ENCODE measurements at regions not wholly inside any gene's neighbourhood (a gene's known extent, or its start where the extent isn't known, plus 50 kb on each side); places are given as distances from the start of the nearest gene placed in this dataset.
"Not testable (repeated sequence)": the region's sequence is repeated elsewhere in the genome, so short reads cannot be mapped to it uniquely, and the experiment has no call there.

DNA sequence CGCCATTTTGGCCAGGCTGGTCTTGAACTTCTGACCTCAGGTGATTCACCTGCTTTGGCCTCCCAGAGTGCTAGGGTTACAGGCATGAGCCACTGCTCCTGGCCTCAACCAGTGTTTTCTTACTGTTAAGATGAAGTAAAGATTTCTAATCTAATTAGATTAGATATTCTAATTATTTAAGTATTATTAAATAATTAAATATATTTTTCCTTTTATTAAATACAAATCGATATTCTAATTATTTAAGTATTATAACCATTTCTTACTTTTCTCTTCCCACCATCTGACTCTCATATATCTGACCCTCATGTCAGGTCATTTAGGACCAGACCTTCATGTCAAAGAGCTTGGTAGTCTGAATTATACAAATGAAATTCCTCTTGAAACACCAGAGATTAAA is 1291.9 kb upstream of the EPHA6 start:
- Mint-ChIP-seq H3K27me3 (no peaks in the 10 kb centered on the region), H3K27ac (no peak overlapping the region), H3K36me3 (ENCODE audit: insufficient read depth) (no peaks in the 10 kb centered on the region), H3K9me3 (ENCODE audit: low read depth) (peaks cover 7% of the 10 kb centered on the region), H3K4me1 (ENCODE audit: low read depth) (peaks cover 1% of the 10 kb centered on the region), H3K4me3 (ENCODE audit: low read depth) (no peak overlapping the region)
- DNase-seq (ENCODE audit: low spot score, unreplicated experiment) = no peak
- TF ChIP-seq, protein P1, sequence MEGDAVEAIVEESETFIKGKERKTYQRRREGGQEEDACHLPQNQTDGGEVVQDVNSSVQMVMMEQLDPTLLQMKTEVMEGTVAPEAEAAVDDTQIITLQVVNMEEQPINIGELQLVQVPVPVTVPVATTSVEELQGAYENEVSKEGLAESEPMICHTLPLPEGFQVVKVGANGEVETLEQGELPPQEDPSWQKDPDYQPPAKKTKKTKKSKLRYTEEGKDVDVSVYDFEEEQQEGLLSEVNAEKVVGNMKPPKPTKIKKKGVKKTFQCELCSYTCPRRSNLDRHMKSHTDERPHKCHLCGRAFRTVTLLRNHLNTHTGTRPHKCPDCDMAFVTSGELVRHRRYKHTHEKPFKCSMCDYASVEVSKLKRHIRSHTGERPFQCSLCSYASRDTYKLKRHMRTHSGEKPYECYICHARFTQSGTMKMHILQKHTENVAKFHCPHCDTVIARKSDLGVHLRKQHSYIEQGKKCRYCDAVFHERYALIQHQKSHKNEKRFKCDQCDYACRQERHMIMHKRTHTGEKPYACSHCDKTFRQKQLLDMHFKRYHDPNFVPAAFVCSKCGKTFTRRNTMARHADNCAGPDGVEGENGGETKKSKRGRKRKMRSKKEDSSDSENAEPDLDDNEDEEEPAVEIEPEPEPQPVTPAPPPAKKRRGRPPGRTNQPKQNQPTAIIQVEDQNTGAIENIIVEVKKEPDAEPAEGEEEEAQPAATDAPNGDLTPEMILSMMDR (IDR thresholded peaks at IDR 0.05; ENCODE audit: unreplicated experiment) = no peak

DNA sequence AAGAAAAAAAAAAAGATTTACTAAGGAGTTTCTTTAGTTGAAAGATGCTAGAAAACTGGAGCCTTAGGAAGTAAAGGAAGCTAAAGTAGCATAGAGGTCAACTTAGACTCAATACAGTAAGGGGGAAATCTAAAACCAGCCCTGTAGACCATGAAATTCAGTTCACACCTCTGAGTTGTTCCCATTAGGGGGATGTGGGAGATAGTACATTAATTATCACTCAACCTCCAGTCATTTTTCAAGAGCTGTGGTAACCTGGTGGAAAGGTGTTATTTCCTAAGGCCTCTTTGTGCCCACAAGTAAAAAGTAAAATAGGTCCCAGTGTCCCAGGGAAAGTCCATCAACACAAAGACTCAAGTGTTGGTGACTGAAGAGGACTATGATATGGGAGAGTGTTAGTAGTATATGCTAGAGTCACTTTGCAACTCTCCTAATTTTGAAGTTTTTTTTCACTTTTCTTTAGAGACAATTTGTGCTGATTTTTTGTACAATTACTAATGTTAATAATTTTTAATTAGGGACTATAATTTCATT is 1274.4 kb upstream of the EPHA6 start:
- Mint-ChIP-seq H3K4me3 (ENCODE audit: low read depth) (no peak overlapping the region), H3K9me3 (ENCODE audit: low read depth) (peaks cover 4% of the 10 kb centered on the region), H3K4me1 (ENCODE audit: low read depth) (peaks cover 8% of the 10 kb centered on the region), H3K36me3 (ENCODE audit: insufficient read depth) (no peaks in the 10 kb centered on the region), H3K27ac (no peak overlapping the region), H3K27me3 (no peaks in the 10 kb centered on the region)
- TF ChIP-seq, protein P1 (IDR thresholded peaks at IDR 0.05; ENCODE audit: unreplicated experiment) = no peak
- no peak for DNase-seq (ENCODE audit: low spot score, unreplicated experiment)

DNA sequence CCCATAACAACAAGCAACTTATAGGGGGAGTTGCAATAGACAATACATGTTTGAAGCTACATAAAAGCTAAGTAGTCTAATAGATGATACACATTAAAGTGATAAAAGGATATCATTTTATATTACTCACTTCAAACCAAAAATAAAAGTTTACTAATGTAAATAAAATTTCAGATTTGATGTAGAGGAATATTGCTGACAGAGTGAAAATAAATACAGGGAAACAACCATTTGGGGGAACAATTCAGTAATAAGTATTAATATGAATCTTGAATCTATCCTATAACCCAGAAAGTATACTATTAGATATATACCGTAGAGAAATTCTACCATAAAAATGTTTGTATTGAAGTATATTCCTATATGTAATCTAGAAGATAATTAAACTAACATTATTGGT is 1248.9 kb upstream of the EPHA6 start:
- TF ChIP-seq, protein P1 (IDR thresholded peaks at IDR 0.05; ENCODE audit: unreplicated experiment) = no peak
- Mint-ChIP-seq H3K4me1 (ENCODE audit: low read depth) (no peaks in the 10 kb centered on the region), H3K9me3 (ENCODE audit: low read depth) (peaks cover 17% of the 10 kb centered on the region), H3K27me3 (no peaks in the 10 kb centered on the region), H3K36me3 (ENCODE audit: insufficient read depth) (peaks cover 1% of the 10 kb centered on the region), H3K4me3 (ENCODE audit: low read depth) (no peak overlapping the region), H3K27ac (no peak overlapping the region)
- no peak for DNase-seq (ENCODE audit: low spot score, unreplicated experiment)

DNA sequence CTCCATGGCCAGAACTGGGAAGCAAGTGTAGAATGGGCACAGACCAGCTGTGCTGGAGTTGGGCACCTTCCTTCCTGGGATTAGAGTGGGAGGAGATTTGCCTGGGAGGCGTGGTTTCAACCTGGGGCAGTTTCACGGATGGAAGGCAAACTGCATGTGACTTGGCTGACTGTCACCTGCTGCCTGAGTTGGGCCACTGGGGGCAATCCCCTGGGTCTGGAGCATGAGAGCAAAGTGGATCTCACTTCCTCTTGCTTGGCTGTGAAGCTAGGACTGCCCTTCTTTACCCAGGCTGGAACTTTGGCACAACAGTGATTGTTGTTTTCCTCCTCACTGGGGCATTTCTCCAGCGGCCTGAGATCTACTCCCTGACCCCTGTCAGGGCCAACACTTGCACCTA is 1247.0 kb upstream of the EPHA6 start:
- Mint-ChIP-seq H3K36me3 (ENCODE audit: insufficient read depth) (peaks cover 1% of the 10 kb centered on the region), H3K9me3 (ENCODE audit: low read depth) (peaks cover 17% of the 10 kb centered on the region), H3K4me3 (ENCODE audit: low read depth) (no peak overlapping the region), H3K27ac (peak overlapping the region; percentile 50), H3K4me1 (ENCODE audit: low read depth) (no peaks in the 10 kb centered on the region), H3K27me3 (no peaks in the 10 kb centered on the region)
- TF ChIP-seq, protein P1 (IDR thresholded peaks at IDR 0.05; ENCODE audit: unreplicated experiment) = no peak
- DNase-seq (ENCODE audit: low spot score, unreplicated experiment) = no peak

DNA sequence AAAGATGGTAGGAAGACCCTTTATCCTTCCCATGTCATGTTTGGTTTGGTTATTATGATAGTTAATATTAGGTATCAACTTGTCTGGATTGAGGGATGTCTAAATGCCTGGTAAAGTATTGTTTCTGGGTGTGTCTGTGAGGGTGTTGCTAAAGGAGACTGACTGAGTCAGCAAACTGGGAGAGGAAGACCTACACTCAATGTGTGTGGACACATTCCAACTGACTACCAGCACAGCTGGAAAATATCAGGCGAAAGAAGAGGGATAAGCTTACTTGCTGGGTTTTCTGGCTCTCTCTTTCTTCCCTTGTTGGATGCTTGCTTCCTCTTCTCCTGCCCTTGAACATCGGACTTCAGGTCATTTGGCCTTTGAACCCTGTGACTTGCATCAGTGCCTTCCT is 1227.6 kb upstream of the EPHA6 start:
- no peak overlapping the region for H3K27ac Mint-ChIP-seq
- no peaks in the 10 kb centered on the region for H3K27me3 Mint-ChIP-seq
- no peak for DNase-seq (ENCODE audit: low spot score, unreplicated experiment)
- no peaks in the 10 kb centered on the region for H3K4me1 Mint-ChIP-seq (ENCODE audit: low read depth)
- no peak overlapping the region for H3K4me3 Mint-ChIP-seq (ENCODE audit: low read depth)
- peaks cover 3% of the 10 kb centered on the region for H3K9me3 Mint-ChIP-seq (ENCODE audit: low read depth)
- H3K36me3 Mint-ChIP-seq (ENCODE audit: insufficient read depth) = no peaks in the 10 kb centered on the region
- TF ChIP-seq, protein P1 (IDR thresholded peaks at IDR 0.05; ENCODE audit: unreplicated experiment) = no peak

DNA sequence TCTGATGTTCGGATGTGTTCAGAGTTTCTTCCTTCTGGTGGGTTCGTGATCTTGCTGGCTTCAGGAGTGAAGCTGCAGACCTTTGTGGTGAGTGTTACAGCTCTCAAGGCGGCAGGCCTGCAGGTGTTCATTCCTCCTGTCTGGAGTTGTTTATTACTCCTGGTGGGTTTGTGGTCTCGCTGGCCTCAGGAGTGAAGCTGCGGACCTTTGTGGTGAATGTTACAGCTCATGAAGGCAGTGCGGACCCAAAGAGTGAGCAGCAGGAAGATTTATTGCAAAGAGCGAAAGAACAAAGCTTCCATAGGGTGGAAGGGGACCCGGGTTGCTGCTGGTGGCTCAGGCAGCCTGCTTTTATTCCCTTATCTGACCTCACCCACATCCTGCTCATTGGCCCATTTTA is 1226.8 kb upstream of the EPHA6 start:
- not testable (repeated sequence) for H3K4me1 Mint-ChIP-seq (ENCODE audit: low read depth); H3K9me3 Mint-ChIP-seq (ENCODE audit: low read depth); H3K27me3 Mint-ChIP-seq; H3K27ac Mint-ChIP-seq; DNase-seq (ENCODE audit: low spot score, unreplicated experiment); H3K36me3 Mint-ChIP-seq (ENCODE audit: insufficient read depth); H3K4me3 Mint-ChIP-seq (ENCODE audit: low read depth)

Measured in progenitor cell of endocrine pancreas (in vitro differentiated cells).